K562 (cell line): ENCODE measurements at regions not wholly inside any gene's neighbourhood (a gene's known extent, or its start where the extent isn't known, plus 50 kb on each side); places are given as distances from the start of the nearest gene placed in this dataset.

Source experiments
- BHLHE40 ChIP-seq: IDR thresholded peaks from 2 replicates; pipeline ENCODE4 v1.6.1; 2011; ENCODE audit warnings: low read length, improper control_type of control experiment
- OTX1 ChIP-seq: fragments of 450-650 bp; formaldehyde crosslinking; IDR thresholded peaks from 2 replicates; pipeline ENCODE4 v1.4.0; 2022; ENCODE audit warnings: mild to moderate bottlenecking
- POLR2AphosphoS5 ChIP-seq: IDR thresholded peaks from 2 replicates; pipeline ENCODE4 v1.6.1; 2011; ENCODE audit warnings: mild to moderate bottlenecking, low read depth, low read length, moderate library complexity; ENCODE audit not compliant: control insufficient read depth, insufficient read depth
- XRCC5 ChIP-seq: fragments of 200-400 bp; formaldehyde crosslinking; IDR thresholded peaks from 2 replicates; pipeline ENCODE4 v1.6.1; 2017; ENCODE audit warnings: low read depth, mild to moderate bottlenecking, low read length
- TF ChIP-seq, protein P1 (sequence below), 3 experiments: IDR thresholded peaks in 2 of 3; conservative IDR thresholded peaks in 1 of 3; 2 replicates each; pipeline ENCODE4 v1.5.1; 2011 to 2012; ENCODE audit warnings: low read length in 3 of 3, mild to moderate bottlenecking in 3 of 3, control low read depth in 2 of 3, improper control_type of control experiment in 1 of 3, inconsistent platforms in 1 of 3, low read depth in 1 of 3, mixed read lengths in 1 of 3, moderate library complexity in 1 of 3; ENCODE audit not compliant: insufficient read depth in 2 of 3
- TF ChIP-seq, protein P2 (sequence below): fragments of 450-650 bp; IDR thresholded peaks from 2 replicates; pipeline ENCODE4 v1.6.1; 2016; ENCODE audit warnings: antibody characterized with exemption
- TF ChIP-seq, protein P3 (sequence below): sonication (generic); formaldehyde crosslinking; IDR thresholded peaks from 2 replicates; pipeline ENCODE4 v1.5.0; 2020; ENCODE audit warnings: missing genetic modification reagents
- TF ChIP-seq, protein P4 (sequence below), 2 experiments: fragments of 450-650 bp in 1 of 2; IDR thresholded peaks; 2 replicates each; pipeline ENCODE4 v1.6.1; 2011 to 2017; ENCODE audit warnings: low read depth in 2 of 2, antibody characterized with exemption in 1 of 2, borderline replicate concordance in 1 of 2, low read length in 1 of 2, mild to moderate bottlenecking in 1 of 2, mixed read lengths in 1 of 2; ENCODE audit not compliant: control insufficient read depth in 1 of 2

DNA sequence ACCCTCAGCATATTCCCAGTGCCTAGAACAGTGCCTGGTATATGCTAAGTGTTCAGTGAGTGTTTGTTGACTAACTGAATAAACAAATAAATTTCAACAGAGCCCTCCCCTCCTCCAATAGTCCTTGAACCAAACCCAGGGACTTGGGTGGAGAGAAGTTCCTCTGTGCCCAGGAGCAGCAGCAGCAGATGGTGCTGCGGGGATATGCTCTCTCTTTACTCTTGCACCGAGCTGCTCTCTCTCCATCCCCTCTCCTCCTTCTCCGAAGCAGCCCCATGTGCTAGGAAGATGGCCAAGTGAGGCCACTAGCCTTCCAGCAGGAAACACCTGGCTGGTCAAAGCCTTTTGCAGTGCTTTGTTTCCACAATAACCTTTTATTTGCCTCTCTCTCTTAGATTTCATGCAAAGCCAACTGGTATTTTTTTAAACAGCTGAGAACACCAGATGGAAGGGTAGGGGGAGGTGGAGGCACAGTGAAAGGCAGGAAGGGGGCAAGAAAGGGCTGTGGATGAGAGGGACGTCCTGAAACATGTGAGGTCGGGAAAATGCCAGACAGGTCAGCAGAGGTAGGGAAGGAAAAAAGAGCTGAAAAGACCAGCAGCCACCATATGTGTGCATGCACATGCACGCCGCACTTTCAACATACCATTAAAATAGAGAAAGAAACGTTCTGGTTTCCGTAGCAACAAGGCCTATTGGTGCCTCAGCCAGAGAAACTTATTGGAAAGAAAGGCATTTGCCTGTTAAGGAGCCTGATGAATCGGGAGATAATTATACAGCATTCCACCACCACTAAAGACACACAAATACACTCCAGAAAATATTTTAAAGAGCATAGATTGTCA, 78.9 kb downstream of the EMP1 start:
- TF ChIP-seq, protein P1, sequence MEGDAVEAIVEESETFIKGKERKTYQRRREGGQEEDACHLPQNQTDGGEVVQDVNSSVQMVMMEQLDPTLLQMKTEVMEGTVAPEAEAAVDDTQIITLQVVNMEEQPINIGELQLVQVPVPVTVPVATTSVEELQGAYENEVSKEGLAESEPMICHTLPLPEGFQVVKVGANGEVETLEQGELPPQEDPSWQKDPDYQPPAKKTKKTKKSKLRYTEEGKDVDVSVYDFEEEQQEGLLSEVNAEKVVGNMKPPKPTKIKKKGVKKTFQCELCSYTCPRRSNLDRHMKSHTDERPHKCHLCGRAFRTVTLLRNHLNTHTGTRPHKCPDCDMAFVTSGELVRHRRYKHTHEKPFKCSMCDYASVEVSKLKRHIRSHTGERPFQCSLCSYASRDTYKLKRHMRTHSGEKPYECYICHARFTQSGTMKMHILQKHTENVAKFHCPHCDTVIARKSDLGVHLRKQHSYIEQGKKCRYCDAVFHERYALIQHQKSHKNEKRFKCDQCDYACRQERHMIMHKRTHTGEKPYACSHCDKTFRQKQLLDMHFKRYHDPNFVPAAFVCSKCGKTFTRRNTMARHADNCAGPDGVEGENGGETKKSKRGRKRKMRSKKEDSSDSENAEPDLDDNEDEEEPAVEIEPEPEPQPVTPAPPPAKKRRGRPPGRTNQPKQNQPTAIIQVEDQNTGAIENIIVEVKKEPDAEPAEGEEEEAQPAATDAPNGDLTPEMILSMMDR (IDR thresholded peaks at IDR 0.05 in 2 of 3, conservative IDR thresholded peaks at IDR 0.05 in 1 of 3; ENCODE audit: insufficient read depth in 2 of 3, low read depth in 1 of 3, low read length in 3 of 3) = no peak
- TF ChIP-seq BHLHE40 (no peak), POLR2AphosphoS5 (no peak), OTX1 (no peak), XRCC5 (no peak)
- TF ChIP-seq, protein P2, sequence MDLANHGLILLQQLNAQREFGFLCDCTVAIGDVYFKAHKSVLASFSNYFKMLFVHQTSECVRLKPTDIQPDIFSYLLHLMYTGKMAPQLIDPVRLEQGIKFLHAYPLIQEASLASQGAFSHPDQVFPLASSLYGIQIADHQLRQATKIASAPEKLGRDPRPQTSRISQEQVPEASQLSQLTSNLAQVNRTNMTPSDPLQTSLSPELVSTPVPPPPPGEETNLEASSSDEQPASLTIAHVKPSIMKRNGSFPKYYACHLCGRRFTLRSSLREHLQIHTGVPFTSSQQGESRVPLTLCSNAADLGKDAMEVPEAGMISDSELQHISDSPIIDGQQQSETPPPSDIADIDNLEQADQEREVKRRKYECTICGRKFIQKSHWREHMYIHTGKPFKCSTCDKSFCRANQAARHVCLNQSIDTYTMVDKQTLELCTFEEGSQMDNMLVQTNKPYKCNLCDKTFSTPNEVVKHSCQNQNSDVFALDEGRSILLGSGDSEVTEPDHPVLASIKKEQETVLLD = no peak
- TF ChIP-seq, protein P3, sequence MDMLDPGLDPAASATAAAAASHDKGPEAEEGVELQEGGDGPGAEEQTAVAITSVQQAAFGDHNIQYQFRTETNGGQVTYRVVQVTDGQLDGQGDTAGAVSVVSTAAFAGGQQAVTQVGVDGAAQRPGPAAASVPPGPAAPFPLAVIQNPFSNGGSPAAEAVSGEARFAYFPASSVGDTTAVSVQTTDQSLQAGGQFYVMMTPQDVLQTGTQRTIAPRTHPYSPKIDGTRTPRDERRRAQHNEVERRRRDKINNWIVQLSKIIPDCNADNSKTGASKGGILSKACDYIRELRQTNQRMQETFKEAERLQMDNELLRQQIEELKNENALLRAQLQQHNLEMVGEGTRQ (CRISPR knock-in tag) = no peak
- TF ChIP-seq, protein P4, sequence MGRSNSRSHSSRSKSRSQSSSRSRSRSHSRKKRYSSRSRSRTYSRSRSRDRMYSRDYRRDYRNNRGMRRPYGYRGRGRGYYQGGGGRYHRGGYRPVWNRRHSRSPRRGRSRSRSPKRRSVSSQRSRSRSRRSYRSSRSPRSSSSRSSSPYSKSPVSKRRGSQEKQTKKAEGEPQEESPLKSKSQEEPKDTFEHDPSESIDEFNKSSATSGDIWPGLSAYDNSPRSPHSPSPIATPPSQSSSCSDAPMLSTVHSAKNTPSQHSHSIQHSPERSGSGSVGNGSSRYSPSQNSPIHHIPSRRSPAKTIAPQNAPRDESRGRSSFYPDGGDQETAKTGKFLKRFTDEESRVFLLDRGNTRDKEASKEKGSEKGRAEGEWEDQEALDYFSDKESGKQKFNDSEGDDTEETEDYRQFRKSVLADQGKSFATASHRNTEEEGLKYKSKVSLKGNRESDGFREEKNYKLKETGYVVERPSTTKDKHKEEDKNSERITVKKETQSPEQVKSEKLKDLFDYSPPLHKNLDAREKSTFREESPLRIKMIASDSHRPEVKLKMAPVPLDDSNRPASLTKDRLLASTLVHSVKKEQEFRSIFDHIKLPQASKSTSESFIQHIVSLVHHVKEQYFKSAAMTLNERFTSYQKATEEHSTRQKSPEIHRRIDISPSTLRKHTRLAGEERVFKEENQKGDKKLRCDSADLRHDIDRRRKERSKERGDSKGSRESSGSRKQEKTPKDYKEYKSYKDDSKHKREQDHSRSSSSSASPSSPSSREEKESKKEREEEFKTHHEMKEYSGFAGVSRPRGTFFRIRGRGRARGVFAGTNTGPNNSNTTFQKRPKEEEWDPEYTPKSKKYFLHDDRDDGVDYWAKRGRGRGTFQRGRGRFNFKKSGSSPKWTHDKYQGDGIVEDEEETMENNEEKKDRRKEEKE (IDR thresholded peaks at IDR 0.05; ENCODE audit: borderline replicate concordance in 1 of 2, control insufficient read depth in 1 of 2, low read depth in 2 of 2, low read length in 1 of 2) = no peak
